CD8-positive, alpha-beta memory T cell (primary cell): ENCODE measurements at regions not wholly inside any gene's neighbourhood (a gene's known extent, or its start where the extent isn't known, plus 50 kb on each side); places are given as distances from the start of the nearest gene placed in this dataset.

Experiments
- CTCF ChIA-PET: fragments of 350-600 bp; sonication (Branson Sonifier 250); formaldehyde crosslinking; loops from one replicate; lab custom pipeline; 2021; ENCODE audit warnings: antibody characterized with exemption; lab: Charles Lee
- POLR2A ChIA-PET: fragments of 350-600 bp; sonication (Branson Sonifier 250); formaldehyde crosslinking; loops from one replicate; lab custom pipeline; 2021; ENCODE audit warnings: antibody characterized with exemption; lab: Charles Lee
- DNase-seq, 5 donors: peaks; one replicate each; pipeline versions ENCODE4 v3.0.0 to v3.0.0-alpha.2; 2020 to 2022; ENCODE audit warnings: mixed read lengths in 1 of 5
- H3K27ac ChIP-seq: one replicate; pipeline ENCODE4 v1.7.0; 2013; ENCODE audit warnings: low read depth, mild to moderate bottlenecking, low read length, moderate library complexity
- H3K27me3 ChIP-seq: 2 replicates; pipeline ENCODE4 v1.7.0; 2013; ENCODE audit warnings: low read length, mild to moderate bottlenecking; ENCODE audit not compliant: insufficient read depth, poor library complexity, severe bottlenecking
- H3K36me3 ChIP-seq: 2 replicates; pipeline ENCODE4 v1.7.0; 2013; ENCODE audit warnings: mild to moderate bottlenecking, low read length, moderate library complexity; ENCODE audit not compliant: insufficient read depth
- H3K4me1 ChIP-seq: 2 replicates; pipeline ENCODE4 v1.7.0; 2013; ENCODE audit warnings: mild to moderate bottlenecking, low read length, moderate library complexity; ENCODE audit not compliant: insufficient read depth
- H3K4me3 ChIP-seq: 2 replicates; pipeline ENCODE4 v1.7.0; 2013; ENCODE audit warnings: mild to moderate bottlenecking, low read length
- H3K9me3 ChIP-seq: 2 replicates; pipeline ENCODE4 v1.7.0; 2013; ENCODE audit warnings: mild to moderate bottlenecking, low read length
- H3K27ac Mint-ChIP-seq, 8 donors: one replicate each; pipeline ENCODE4 v1.8.0; 2020 to 2021; ENCODE audit warnings: mixed read lengths in 8 of 8, mild to moderate bottlenecking in 6 of 8, inconsistent platforms in 3 of 8, moderate library complexity in 3 of 8
- H3K27me3 Mint-ChIP-seq, 2 donors: one replicate each; pipeline ENCODE4 v1.8.0; 2020 to 2021; ENCODE audit warnings: mixed read lengths in 2 of 2, mild to moderate bottlenecking in 1 of 2, moderate library complexity in 1 of 2
- H3K36me3 Mint-ChIP-seq, 3 donors: one replicate each; pipeline ENCODE4 v1.8.0; 2020 to 2021; ENCODE audit warnings: mixed read lengths in 3 of 3, inconsistent platforms in 1 of 3, mild to moderate bottlenecking in 1 of 3
- H3K4me1 Mint-ChIP-seq, 3 donors: one replicate each; pipeline ENCODE4 v1.8.0; 2020 to 2021; ENCODE audit warnings: mixed read lengths in 3 of 3, inconsistent platforms in 1 of 3, mild to moderate bottlenecking in 1 of 3
- H3K4me3 Mint-ChIP-seq, 7 donors: one replicate each; pipeline ENCODE4 v1.8.0; 2020 to 2021; ENCODE audit warnings: mixed read lengths in 7 of 7, mild to moderate bottlenecking in 6 of 7, moderate library complexity in 4 of 7, inconsistent platforms in 2 of 7
- H3K9me3 Mint-ChIP-seq, 5 donors: one replicate each; pipeline ENCODE4 v1.8.0; 2020 to 2022; ENCODE audit warnings: mixed read lengths in 5 of 5, mild to moderate bottlenecking in 3 of 5, moderate library complexity in 2 of 5, inconsistent platforms in 1 of 5

DNA sequence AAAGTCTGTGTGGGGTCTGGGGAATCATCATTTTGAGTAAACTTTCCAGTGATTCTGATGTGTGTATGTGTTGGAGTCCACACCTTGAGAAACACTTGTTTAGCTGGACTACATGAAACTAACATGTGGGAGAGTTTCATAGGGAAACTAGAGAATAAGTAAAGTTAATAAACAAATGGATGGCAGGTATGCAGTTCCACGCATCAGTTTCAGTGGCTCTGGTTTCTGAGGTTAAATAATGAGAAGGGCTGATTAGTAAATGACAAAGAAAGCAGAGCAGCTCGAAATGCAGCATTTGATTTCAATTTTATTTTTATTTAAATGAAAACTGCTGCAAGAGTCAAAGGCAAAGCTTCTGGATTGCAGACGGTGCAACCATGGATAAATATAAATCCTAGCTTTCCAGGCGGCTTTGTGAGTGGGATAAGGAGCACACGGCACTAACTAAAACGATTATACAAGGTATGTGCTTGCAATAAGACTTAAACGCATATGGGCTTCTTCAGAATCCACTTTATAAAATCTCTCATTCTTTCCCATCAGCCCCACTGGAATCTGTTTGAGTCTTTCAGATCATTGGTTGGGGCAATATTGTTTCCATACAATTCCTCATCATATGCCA lies 310.7 kb downstream of the PLPP3 start:
- Histone ChIP-seq H3K27ac (no peak overlapping the region), H3K4me3 (no peak overlapping the region), H3K27me3 (no peaks in the 10 kb centered on the region), H3K4me1 (no peaks in the 10 kb centered on the region), H3K36me3 (no peaks in the 10 kb centered on the region), H3K9me3 (no peaks in the 10 kb centered on the region)
- no peak for DNase-seq
- POLR2A ChIA-PET = no interaction called here
- Mint-ChIP-seq H3K9me3 (peaks cover 0 to 12% (median 2%) of the 10 kb centered on the region in 5 donors), H3K4me3 (no peak overlapping the region), H3K4me1 (no peaks in the 10 kb centered on the region), H3K27me3 (no peaks in the 10 kb centered on the region), H3K36me3 (no peaks in the 10 kb centered on the region), H3K27ac (no peak overlapping the region)
- CTCF ChIA-PET = no interaction called here

DNA sequence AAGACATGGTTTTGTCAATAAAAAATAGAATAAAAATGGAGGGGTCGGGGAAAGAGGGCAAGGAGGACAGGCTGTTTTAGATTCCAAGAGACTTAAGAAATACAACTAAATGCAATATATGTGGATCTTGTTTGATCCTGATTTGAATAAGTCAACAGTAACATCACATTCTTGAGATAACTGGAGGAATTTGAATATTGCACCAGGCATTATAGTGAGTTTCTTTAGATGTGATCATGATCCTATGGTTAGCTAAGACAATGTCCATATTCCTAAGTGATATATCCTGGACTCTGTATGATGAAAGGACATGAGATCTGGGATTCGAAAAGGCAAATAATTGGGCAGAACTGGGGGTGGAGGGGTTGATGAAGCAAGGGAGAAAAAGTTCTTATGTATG lies 311.8 kb downstream of the PLPP3 start:
- no peaks in the 10 kb centered on the region for H3K4me1 ChIP-seq
- H3K4me3 ChIP-seq = no peak overlapping the region
- Mint-ChIP-seq H3K9me3 (peaks cover 0 to 7% (median 4%) of the 10 kb centered on the region in 5 donors), H3K27me3 (no peaks in the 10 kb centered on the region), H3K27ac (no peak overlapping the region), H3K36me3 (no peaks in the 10 kb centered on the region), H3K4me3 (no peak overlapping the region), H3K4me1 (no peaks in the 10 kb centered on the region)
- no peak overlapping the region for H3K27ac ChIP-seq
- DNase-seq = no peak
- POLR2A ChIA-PET = no interaction called here
- no peaks in the 10 kb centered on the region for H3K27me3 ChIP-seq
- H3K9me3 ChIP-seq = no peaks in the 10 kb centered on the region
- H3K36me3 ChIP-seq = no peaks in the 10 kb centered on the region
- CTCF ChIA-PET = no interaction called here

DNA sequence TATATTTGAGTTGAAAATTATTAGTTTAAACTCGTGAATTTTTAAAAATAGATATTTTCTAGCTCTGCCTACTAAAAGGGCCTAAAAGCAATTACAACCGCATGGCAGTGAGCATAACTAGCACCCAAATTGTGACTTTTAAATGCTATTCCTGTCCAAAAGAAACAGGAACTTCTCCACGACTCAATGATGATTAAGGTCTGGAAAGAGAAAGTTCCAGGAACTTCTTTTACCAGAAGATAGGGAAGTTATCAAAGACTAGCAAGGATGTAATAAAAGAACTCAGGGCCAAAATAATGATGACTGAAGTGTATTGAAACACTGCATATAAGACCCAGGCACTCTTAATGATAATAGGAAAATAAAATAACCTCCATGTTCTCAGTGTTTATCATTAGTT lies 313.0 kb downstream of the PLPP3 start:
- no peaks in the 10 kb centered on the region for H3K9me3 ChIP-seq
- Mint-ChIP-seq H3K9me3 (peaks cover 0 to 7% (median 4%) of the 10 kb centered on the region in 5 donors), H3K27me3 (no peaks in the 10 kb centered on the region), H3K4me1 (no peaks in the 10 kb centered on the region), H3K4me3 (no peak overlapping the region), H3K36me3 (no peaks in the 10 kb centered on the region), H3K27ac (no peak overlapping the region)
- H3K36me3 ChIP-seq = no peaks in the 10 kb centered on the region
- no peaks in the 10 kb centered on the region for H3K27me3 ChIP-seq
- ChIA-PET POLR2A (no interaction called here), CTCF (no interaction called here)
- no peak overlapping the region for H3K4me3 ChIP-seq
- H3K4me1 ChIP-seq = no peaks in the 10 kb centered on the region
- no peak overlapping the region for H3K27ac ChIP-seq
- no peak for DNase-seq

DNA sequence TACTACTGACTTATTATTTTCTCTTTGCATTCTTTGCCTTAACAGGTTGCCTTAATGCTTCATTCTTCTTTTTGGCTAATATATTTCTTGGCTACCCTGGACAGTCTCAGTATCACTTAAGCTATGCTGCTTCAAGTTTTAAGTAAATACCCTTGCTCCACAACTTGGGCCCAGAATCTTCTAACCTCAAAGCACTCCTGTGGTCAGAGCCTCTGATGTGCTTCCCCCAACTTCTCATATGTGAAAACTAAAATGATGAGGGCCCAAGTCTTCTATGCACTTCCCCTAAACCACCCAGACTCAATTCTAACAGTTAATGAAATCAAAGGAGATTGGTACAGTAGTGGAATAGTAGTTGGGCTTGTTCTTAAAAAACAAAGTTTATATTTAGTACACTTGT lies 314.1 kb downstream of the PLPP3 start:
- CTCF ChIA-PET = no interaction called here
- Mint-ChIP-seq H3K36me3 (no peaks in the 10 kb centered on the region), H3K27me3 (no peaks in the 10 kb centered on the region), H3K4me3 (no peak overlapping the region), H3K9me3 (peaks cover 0 to 6% (median 3%) of the 10 kb centered on the region in 5 donors), H3K4me1 (no peaks in the 10 kb centered on the region), H3K27ac (no peak overlapping the region)
- Histone ChIP-seq H3K27me3 (no peaks in the 10 kb centered on the region), H3K4me3 (no peak overlapping the region), H3K9me3 (no peaks in the 10 kb centered on the region), H3K36me3 (no peaks in the 10 kb centered on the region), H3K4me1 (no peaks in the 10 kb centered on the region), H3K27ac (no peak overlapping the region)
- POLR2A ChIA-PET = no interaction called here
- no peak for DNase-seq

DNA sequence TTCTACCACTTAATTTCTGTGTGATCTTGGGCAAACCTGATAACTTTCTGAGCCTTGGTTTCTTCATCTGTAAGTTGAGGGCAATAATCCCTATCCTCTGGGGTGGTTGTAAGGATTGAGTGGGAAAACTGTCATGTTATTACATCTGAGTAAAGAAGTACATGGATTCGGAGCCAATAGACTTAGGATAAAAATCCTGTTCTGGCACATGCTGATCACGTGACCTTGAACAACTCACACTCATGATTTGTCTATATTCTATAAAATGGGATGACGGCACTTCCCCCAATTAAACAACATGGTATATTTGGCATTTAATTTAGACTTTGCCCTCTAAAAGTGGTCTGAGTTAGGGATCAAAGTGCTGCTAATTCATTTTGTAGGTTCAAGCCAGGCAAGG lies 315.5 kb downstream of the PLPP3 start:
- no peak overlapping the region for H3K27ac ChIP-seq
- Mint-ChIP-seq H3K27ac (no peak overlapping the region), H3K4me1 (no peaks in the 10 kb centered on the region), H3K27me3 (no peaks in the 10 kb centered on the region), H3K9me3 (peaks cover 0 to 4% (median 3%) of the 10 kb centered on the region in 5 donors), H3K4me3 (no peak overlapping the region), H3K36me3 (no peaks in the 10 kb centered on the region)
- ChIA-PET POLR2A (no interaction called here), CTCF (no interaction called here)
- H3K4me1 ChIP-seq = no peaks in the 10 kb centered on the region
- no peaks in the 10 kb centered on the region for H3K9me3 ChIP-seq
- no peak for DNase-seq
- no peak overlapping the region for H3K4me3 ChIP-seq
- H3K27me3 ChIP-seq = no peaks in the 10 kb centered on the region
- H3K36me3 ChIP-seq = no peaks in the 10 kb centered on the region

DNA sequence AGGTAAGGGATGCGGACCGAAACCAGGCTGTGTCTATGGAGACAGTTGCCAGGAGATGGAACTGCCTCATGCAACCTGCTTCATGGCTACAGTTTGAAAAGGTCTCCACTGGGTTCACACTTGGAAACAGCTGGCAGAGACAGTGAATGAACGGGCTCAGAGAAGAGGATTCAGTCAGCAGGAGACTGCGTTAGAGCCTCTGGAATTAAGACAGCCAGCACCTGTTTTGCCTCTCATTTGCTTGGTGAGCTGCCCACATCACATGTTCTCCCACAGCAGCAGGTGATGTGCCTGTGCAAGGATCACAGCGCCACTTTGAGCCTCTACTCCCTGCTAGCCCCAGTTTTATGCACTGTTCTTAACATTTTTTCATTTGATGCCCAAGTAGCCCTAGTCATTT lies 321.0 kb downstream of the PLPP3 start:
- no peaks in the 10 kb centered on the region for H3K4me1 ChIP-seq
- POLR2A ChIA-PET = no interaction called here

DNA sequence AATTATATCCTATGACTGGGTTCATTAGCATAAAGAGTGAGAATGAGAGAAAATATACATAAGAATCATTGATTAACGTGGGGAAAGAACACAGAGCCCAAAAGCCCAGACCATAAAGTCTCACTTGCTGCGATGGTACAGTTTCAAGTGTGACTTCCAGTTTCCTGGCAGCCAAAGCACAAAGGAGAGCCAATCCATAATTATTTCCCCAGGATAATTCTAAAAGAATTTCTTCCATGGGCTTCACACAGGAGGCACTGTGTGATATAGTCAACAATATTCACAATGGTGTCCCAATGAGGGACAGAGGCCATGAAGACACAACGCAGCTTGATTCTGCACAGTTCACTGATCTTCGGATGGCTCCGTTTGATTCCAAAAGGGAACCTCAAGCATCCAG lies 321.6 kb downstream of the PLPP3 start:
- DNase-seq = no peak
- POLR2A ChIA-PET = no interaction called here
- CTCF ChIA-PET = no interaction called here
- no peaks in the 10 kb centered on the region for H3K27me3 Mint-ChIP-seq
- Histone ChIP-seq H3K4me3 (no peak overlapping the region), H3K27ac (no peak overlapping the region), H3K36me3 (no peaks in the 10 kb centered on the region), H3K4me1 (no peaks in the 10 kb centered on the region), H3K9me3 (no peaks in the 10 kb centered on the region), H3K27me3 (no peaks in the 10 kb centered on the region)
- no peak overlapping the region for H3K4me3 Mint-ChIP-seq
- H3K36me3 Mint-ChIP-seq = no peaks in the 10 kb centered on the region
- peaks cover 0 to 3% (median 0%) of the 10 kb centered on the region in 5 donors for H3K9me3 Mint-ChIP-seq
- H3K27ac Mint-ChIP-seq = no peak overlapping the region
- no peaks in the 10 kb centered on the region for H3K4me1 Mint-ChIP-seq

More for the DNA sequence above, 321.0 kb downstream of the PLPP3 start:
- Mint-ChIP-seq H3K36me3 (no peaks in the 10 kb centered on the region), H3K4me1 (no peaks in the 10 kb centered on the region), H3K9me3 (peaks cover 0 to 3% (median 0%) of the 10 kb centered on the region in 5 donors), H3K4me3 (no peak overlapping the region), H3K27ac (no peak overlapping the region), H3K27me3 (no peaks in the 10 kb centered on the region)
- Histone ChIP-seq H3K9me3 (no peaks in the 10 kb centered on the region), H3K27ac (no peak overlapping the region), H3K36me3 (no peaks in the 10 kb centered on the region), H3K27me3 (no peaks in the 10 kb centered on the region), H3K4me3 (no peak overlapping the region)
- CTCF ChIA-PET = no interaction called here
- DNase-seq = no peak

DNA sequence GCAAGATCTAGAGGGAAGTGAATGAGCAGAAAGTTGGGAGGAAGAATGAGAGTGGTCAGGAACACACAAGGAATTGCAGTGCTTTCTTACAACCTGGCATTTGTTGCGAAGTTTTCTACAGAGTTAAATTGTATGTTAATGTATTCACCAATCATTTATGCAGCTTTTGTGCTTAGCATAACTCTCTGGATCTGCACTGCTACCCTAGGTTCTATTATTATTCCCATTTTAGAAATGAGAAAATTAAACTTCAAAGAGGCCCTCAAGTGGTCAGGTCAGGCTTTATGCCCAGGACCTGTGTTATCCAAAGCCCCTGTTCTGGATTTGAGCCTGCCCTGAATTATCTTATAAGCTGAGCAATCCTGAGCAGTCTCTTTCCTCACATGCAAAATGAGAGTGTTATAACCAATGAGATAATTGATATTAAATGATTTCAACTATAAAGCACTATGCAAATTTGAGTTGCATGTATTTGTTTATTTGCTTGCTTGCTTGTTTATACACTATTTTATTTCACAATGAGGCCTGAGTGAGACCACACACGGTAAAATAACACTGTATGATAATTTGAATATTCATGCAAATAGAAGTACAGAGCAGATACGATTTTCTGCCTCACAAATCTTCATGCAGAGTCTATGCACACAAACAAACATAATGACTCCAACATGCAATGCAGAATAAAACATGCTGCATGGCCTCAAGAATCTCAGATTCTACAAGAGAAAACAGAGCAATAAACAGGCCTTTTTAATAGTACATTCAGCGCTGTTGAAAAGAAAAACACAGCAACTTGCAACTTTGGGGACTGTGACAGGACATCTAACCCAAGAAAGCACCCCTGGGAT lies 323.0 kb downstream of the PLPP3 start:
- ChIA-PET POLR2A (no interaction called here), CTCF (no interaction called here)
- Mint-ChIP-seq H3K9me3 (peaks cover 0 to 3% (median 0%) of the 10 kb centered on the region in 5 donors), H3K4me3 (no peak overlapping the region), H3K27ac (no peak overlapping the region), H3K27me3 (no peaks in the 10 kb centered on the region), H3K36me3 (no peaks in the 10 kb centered on the region), H3K4me1 (no peaks in the 10 kb centered on the region)
- Histone ChIP-seq H3K27ac (no peak overlapping the region), H3K27me3 (no peaks in the 10 kb centered on the region), H3K36me3 (no peaks in the 10 kb centered on the region), H3K4me1 (no peaks in the 10 kb centered on the region), H3K4me3 (no peak overlapping the region), H3K9me3 (no peaks in the 10 kb centered on the region)
- DNase-seq = no peak
